Keratinocyte (primary cell): ENCODE measurements at regions not wholly inside any gene's neighbourhood (a gene's known extent, or its start where the extent isn't known, plus 50 kb on each side); places are given as distances from the start of the nearest gene placed in this dataset.

Experiments
- DNase-seq: peaks from one replicate; pipeline ENCODE4 v3.0.0-alpha.2; 2011; ENCODE audit warnings: low read depth, missing footprints, low spot score
- FAIRE-seq: peaks from 2 replicates; lab custom pipeline; 2011; peaks lifted over from hg19 to GRCh38; lab: Jason Lieb, UNC
- H2AFZ ChIP-seq: 2 replicates; pipeline ENCODE4 v1.6.0; 2012; ENCODE audit warnings: low read length, control low read depth, inconsistent platforms; ENCODE audit not compliant: control insufficient read depth
- H3K27ac ChIP-seq: 2 replicates; pipeline ENCODE4 v1.5.1; 2011; ENCODE audit warnings: low read length; ENCODE audit not compliant: control insufficient read depth, insufficient read depth
- H3K27me3 ChIP-seq: 3 replicates; pipeline ENCODE4 v1.6.0; 2011; ENCODE audit warnings: low read length; ENCODE audit not compliant: control insufficient read depth, insufficient read depth; ENCODE audit errors: extremely low read depth
- H3K36me3 ChIP-seq, 2 experiments: 2 replicates in 1 of 2; 3 replicates in 1 of 2; pipeline ENCODE4 v1.5.1; 2011; ENCODE audit warnings: low read length in 2 of 2, mild to moderate bottlenecking in 1 of 2; ENCODE audit not compliant: control insufficient read depth in 2 of 2, insufficient read depth in 2 of 2; ENCODE audit errors: extremely low read depth in 1 of 2
- H3K4me1 ChIP-seq: 3 replicates; pipeline ENCODE4 v1.5.1; 2011; ENCODE audit warnings: low read length; ENCODE audit not compliant: control insufficient read depth, insufficient read depth; ENCODE audit errors: extremely low read depth
- H3K4me2 ChIP-seq: 3 replicates; pipeline ENCODE4 v1.6.0; 2011; ENCODE audit warnings: low read depth, low read length; ENCODE audit not compliant: control insufficient read depth, insufficient read depth; ENCODE audit errors: extremely low read depth
- H3K4me3 ChIP-seq, 3 experiments: fragments of 200-600 bp in 1 of 3; sonication (generic) in 1 of 3; 2 replicates in 2 of 3; 3 replicates in 1 of 3; pipeline ENCODE4 v1.5.1; 2011 to 2016; ENCODE audit warnings: low read length in 3 of 3, mild to moderate bottlenecking in 3 of 3, control low read depth in 2 of 3, inconsistent platforms in 1 of 3, low read depth in 1 of 3, mixed read lengths in 1 of 3, mixed run types in 1 of 3, moderate library complexity in 1 of 3; ENCODE audit not compliant: control insufficient read depth in 2 of 3, insufficient read depth in 2 of 3; ENCODE audit errors: extremely low read depth in 1 of 3
- H3K79me2 ChIP-seq: 2 replicates; pipeline ENCODE4 v1.6.0; 2012; ENCODE audit warnings: low read length; ENCODE audit not compliant: control insufficient read depth, insufficient read depth
- H3K9ac ChIP-seq: 3 replicates; pipeline ENCODE4 v1.6.0; 2011; ENCODE audit warnings: low read length; ENCODE audit not compliant: control insufficient read depth, insufficient read depth; ENCODE audit errors: extremely low read depth
- H3K9me1 ChIP-seq: 3 replicates; pipeline ENCODE4 v1.6.0; 2011; ENCODE audit warnings: low read length; ENCODE audit not compliant: control insufficient read depth, insufficient read depth; ENCODE audit errors: extremely low read depth
- H3K9me3 ChIP-seq: 2 replicates; pipeline ENCODE4 v1.5.1; 2012; ENCODE audit warnings: low read depth, low read length; ENCODE audit not compliant: control insufficient read depth
- H4K20me1 ChIP-seq: 3 replicates; pipeline ENCODE4 v1.6.0; 2011; ENCODE audit warnings: low read length; ENCODE audit not compliant: control insufficient read depth, insufficient read depth; ENCODE audit errors: extremely low read depth
- CTCF ChIP-seq, 3 experiments: IDR thresholded peaks in 1 of 3; conservative IDR thresholded peaks in 1 of 3; optimal IDR thresholded peaks in 1 of 3; 2 replicates in 2 of 3; 3 replicates in 1 of 3; pipeline versions ENCODE3 to v1.5.1; 2011; ENCODE audit warnings: low read length in 3 of 3, mild to moderate bottlenecking in 3 of 3, moderate library complexity in 2 of 3, control low read depth in 1 of 3, inconsistent platforms in 1 of 3; ENCODE audit not compliant: insufficient read depth in 2 of 3; ENCODE audit errors: extremely low read depth in 1 of 3
- EZH2 ChIP-seq: IDR thresholded peaks from one replicate; pipeline ENCODE4 v1.6.1; 2012; ENCODE audit warnings: inconsistent platforms, mild to moderate bottlenecking, low read length, moderate library complexity
- dilution Hi-C: fragments of 300-500 bp; cut with MboI; formaldehyde crosslinking; loops from one replicate; pipeline ENCODE4 v1.7.0; 2020; ENCODE audit warnings: low sequenced_read_pairs; ENCODE audit not compliant: extremely low pct_ligation_motif_present

- DNase-seq (no peak), FAIRE-seq (no peak)
- Histone ChIP-seq H3K9me3 (no peaks in the 10 kb centered on the region), H2AFZ (no peak overlapping the region), H3K79me2 (no peaks in the 10 kb centered on the region), H4K20me1 (no peaks in the 10 kb centered on the region), H3K9me1 (no peaks in the 10 kb centered on the region), H3K27ac (no peak overlapping the region), H3K4me1 (no peaks in the 10 kb centered on the region), H3K9ac (no peak overlapping the region), H3K4me3 (no peak overlapping the region), H3K27me3 (no peaks in the 10 kb centered on the region), H3K36me3 (no peaks in the 10 kb centered on the region), H3K4me2 (no peak overlapping the region)
- dilution Hi-C loops = no loop called here
- TF ChIP-seq EZH2 = no peak
- TF ChIP-seq CTCF (optimal IDR thresholded peaks at IDR 0.05 in 1 of 3, IDR thresholded peaks at IDR 0.05 in 1 of 3, conservative IDR thresholded peaks at IDR 0.05 in 1 of 3; ENCODE audit: extremely low read depth in 1 of 3, insufficient read depth in 2 of 3, low read length in 3 of 3) = no peak
These were observed 292.7 kb downstream of the ZNF516 start for GRCh38 chr18:76202322-76202721.

GRCh38 chr18:76195601-76196000 lies 299.4 kb downstream of the ZNF516 start:
- H2AFZ ChIP-seq = no peak overlapping the region
- H4K20me1 ChIP-seq = no peaks in the 10 kb centered on the region
- H3K9me3 ChIP-seq = no peaks in the 10 kb centered on the region
- H3K4me1 ChIP-seq = no peaks in the 10 kb centered on the region
- dilution Hi-C loops = no loop called here
- H3K27me3 ChIP-seq = no peaks in the 10 kb centered on the region
- DNase-seq (no peak), FAIRE-seq (no peak)
- H3K27ac ChIP-seq = no peak overlapping the region
- no peaks in the 10 kb centered on the region for H3K79me2 ChIP-seq
- no peaks in the 10 kb centered on the region for H3K36me3 ChIP-seq
- no peak overlapping the region for H3K4me3 ChIP-seq
- no peak for TF ChIP-seq CTCF (optimal IDR thresholded peaks at IDR 0.05 in 1 of 3, IDR thresholded peaks at IDR 0.05 in 1 of 3, conservative IDR thresholded peaks at IDR 0.05 in 1 of 3; ENCODE audit: extremely low read depth in 1 of 3, insufficient read depth in 2 of 3, low read length in 3 of 3)
- no peak for TF ChIP-seq EZH2
- H3K9me1 ChIP-seq = no peaks in the 10 kb centered on the region
- H3K4me2 ChIP-seq = no peak overlapping the region
- H3K9ac ChIP-seq = no peak overlapping the region
